COLO668 (cell line): ENCODE measurements at regions not wholly inside any gene's neighbourhood (a gene's known extent, or its start where the extent isn't known, plus 50 kb on each side); places are given as distances from the start of the nearest gene placed in this dataset.

Source experiments
- DNase-seq: peaks from one replicate; lab custom pipeline; 2025; ENCODE audit not compliant: unreplicated experiment; lab: John Stamatoyannopoulos, UW

- no peak for DNase-seq
Measured at GRCh38 chr13:85243831-85244230, 555.4 kb downstream of the SLITRK6 start.

- DNase-seq: no peak
Measured at GRCh38 chr13:85241060-85241459, 558.2 kb downstream of the SLITRK6 start.

- no peak for DNase-seq
Measured at GRCh38 chr13:85236413-85236812, 562.8 kb downstream of the SLITRK6 start.

- no peak for DNase-seq
Measured at GRCh38 chr13:85230691-85231093, 568.5 kb downstream of the SLITRK6 start.

- DNase-seq: no peak
Measured at GRCh38 chr13:85228692-85229091, 570.5 kb downstream of the SLITRK6 start.

- DNase-seq: no peak
Measured at GRCh38 chr13:85223883-85224656, 575.1 kb downstream of the SLITRK6 start.

- DNase-seq: no peak
Measured at GRCh38 chr13:85216576-85216975, 582.6 kb downstream of the SLITRK6 start.

- DNase-seq: no peak
Measured at GRCh38 chr13:85212692-85213091, 586.5 kb downstream of the SLITRK6 start.

- DNase-seq: peak; percentile 52
Measured at GRCh38 chr13:85204668-85205344, 594.4 kb downstream of the SLITRK6 start.

GRCh38 chr13:85197431-85197830 lies 601.8 kb downstream of the SLITRK6 start:
- no peak for DNase-seq

- DNase-seq: no peak
Measured at GRCh38 chr13:85194482-85194881, 604.7 kb downstream of the SLITRK6 start.

- no peak for DNase-seq
Measured at GRCh38 chr13:85191996-85192718, 607.1 kb downstream of the SLITRK6 start.

GRCh38 chr13:85186356-85187045 lies 612.7 kb downstream of the SLITRK6 start:
- no peak for DNase-seq

- no peak for DNase-seq
Measured at GRCh38 chr13:85174291-85174690, 624.9 kb downstream of the SLITRK6 start.

- no peak for DNase-seq
Measured at GRCh38 chr13:85170372-85170771, 628.8 kb downstream of the SLITRK6 start.

- no peak for DNase-seq
Measured at GRCh38 chr13:85166891-85167290, 632.3 kb downstream of the SLITRK6 start.

- no peak for DNase-seq
Measured at GRCh38 chr13:85163063-85163462, 636.2 kb downstream of the SLITRK6 start.

GRCh38 chr13:85148009-85148408 lies 651.2 kb downstream of the SLITRK6 start:
- peak; percentile 37 for DNase-seq

GRCh38 chr13:85142351-85142927 lies 656.8 kb downstream of the SLITRK6 start:
- no peak for DNase-seq

- DNase-seq: no peak
Measured at GRCh38 chr13:85141401-85141800, 657.8 kb downstream of the SLITRK6 start.

- DNase-seq: no peak
Measured at GRCh38 chr13:85140192-85140591, 659.0 kb downstream of the SLITRK6 start.
